Left lung (tissue), 4 donors: ENCODE measurements at regions not wholly inside any gene's neighbourhood (a gene's known extent, or its start where the extent isn't known, plus 50 kb on each side); places are given as distances from the start of the nearest gene placed in this dataset.
A peak's percentile ranks its signal among the peaks of the same experiment; 100 is the strongest.

Source experiments
- ATAC-seq: fragments of 200-7000 bp; cut with Tn5 transposase; one replicate; pipeline ENCODE4 v1.9.1; 2020; ENCODE audit warnings: moderate library complexity
- DNase-seq, 4 donors: peaks; one replicate each; pipeline ENCODE4 v3.0.0-alpha.2; 2013 to 2020
- H3K27ac ChIP-seq, 2 donors: fragments of 200-600 bp; sonication (generic) in 1 of 2; one replicate each; pipeline versions ENCODE4 v1.5.0 to v1.8.0; 2020 to 2021
- H3K27me3 ChIP-seq, 2 donors: fragments of 200-600 bp; sonication (generic) in 1 of 2; one replicate each; pipeline versions ENCODE4 v1.5.0 to v1.8.0; 2020 to 2021
- H3K36me3 ChIP-seq, 2 donors: fragments of 200-600 bp; sonication (generic) in 1 of 2; one replicate each; pipeline versions ENCODE4 v1.5.0 to v1.8.0; 2020 to 2021
- H3K4me1 ChIP-seq, 2 donors: fragments of 200-600 bp; one replicate each; pipeline ENCODE4 v1.8.0; 2021
- H3K4me3 ChIP-seq, 2 donors: fragments of 200-600 bp; sonication (generic) in 1 of 2; one replicate each; pipeline versions ENCODE4 v1.5.0 to v1.8.0; 2020 to 2021; ENCODE audit warnings: mild to moderate bottlenecking in 1 of 2
- H3K9me3 ChIP-seq, 2 donors: fragments of 200-600 bp; sonication (generic) in 1 of 2; one replicate each; pipeline versions ENCODE4 v1.5.0 to v1.8.0; 2020 to 2021
- intact Hi-C, 2 donors: fragments of 100-400 bp; cut with DNase I; formaldehyde crosslinking; loops; one replicate each; pipeline versions ENCODE4 v1.11.2 to v1.14.2; 2022
- TF ChIP-seq, protein P1 (sequence below), 2 donors: fragments of 200-600 bp; sonication (generic) in 1 of 2; IDR thresholded peaks; one replicate each; pipeline versions ENCODE4 v1.5.0 to v1.8.0; 2021; ENCODE audit warnings: antibody characterized with exemption in 2 of 2
- donor health status: DM: no; HTN: yes; CAD: no.
- donor health status: DM: no; HTN: no; CAD: no.

DNA sequence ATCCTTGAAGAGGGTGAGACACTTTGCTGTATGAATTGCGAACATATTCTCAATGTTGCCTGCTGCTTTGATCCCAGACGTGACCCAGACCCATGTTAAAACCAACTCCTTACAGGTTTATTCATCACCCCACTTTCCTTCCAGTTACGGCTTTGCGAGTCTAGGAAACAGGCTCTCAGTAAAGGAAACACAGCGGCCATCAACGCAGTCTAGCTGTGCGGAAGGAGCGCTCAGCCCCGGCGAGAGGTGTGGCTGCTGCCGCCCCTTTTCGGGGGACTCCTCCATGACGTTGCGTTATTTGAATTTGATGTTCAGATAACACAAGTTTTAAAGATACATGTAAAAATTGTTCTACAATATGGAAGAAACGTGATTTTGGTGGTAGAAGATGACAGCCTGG is 206.4 kb upstream of the FAT1 start:
- H3K36me3 ChIP-seq, result no peaks in the 10 kb centered on the region
- peaks cover 0 to 8% of the 10 kb centered on the region in 2 donors for H3K9me3 ChIP-seq
- no peak overlapping the region for H3K4me3 ChIP-seq
- peaks cover 0 to 7% of the 10 kb centered on the region in 2 donors for H3K4me1 ChIP-seq
- no peak overlapping the region for H3K27ac ChIP-seq
- H3K27me3 ChIP-seq, result no peaks in the 10 kb centered on the region
- TF ChIP-seq, protein P1, sequence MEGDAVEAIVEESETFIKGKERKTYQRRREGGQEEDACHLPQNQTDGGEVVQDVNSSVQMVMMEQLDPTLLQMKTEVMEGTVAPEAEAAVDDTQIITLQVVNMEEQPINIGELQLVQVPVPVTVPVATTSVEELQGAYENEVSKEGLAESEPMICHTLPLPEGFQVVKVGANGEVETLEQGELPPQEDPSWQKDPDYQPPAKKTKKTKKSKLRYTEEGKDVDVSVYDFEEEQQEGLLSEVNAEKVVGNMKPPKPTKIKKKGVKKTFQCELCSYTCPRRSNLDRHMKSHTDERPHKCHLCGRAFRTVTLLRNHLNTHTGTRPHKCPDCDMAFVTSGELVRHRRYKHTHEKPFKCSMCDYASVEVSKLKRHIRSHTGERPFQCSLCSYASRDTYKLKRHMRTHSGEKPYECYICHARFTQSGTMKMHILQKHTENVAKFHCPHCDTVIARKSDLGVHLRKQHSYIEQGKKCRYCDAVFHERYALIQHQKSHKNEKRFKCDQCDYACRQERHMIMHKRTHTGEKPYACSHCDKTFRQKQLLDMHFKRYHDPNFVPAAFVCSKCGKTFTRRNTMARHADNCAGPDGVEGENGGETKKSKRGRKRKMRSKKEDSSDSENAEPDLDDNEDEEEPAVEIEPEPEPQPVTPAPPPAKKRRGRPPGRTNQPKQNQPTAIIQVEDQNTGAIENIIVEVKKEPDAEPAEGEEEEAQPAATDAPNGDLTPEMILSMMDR (IDR thresholded peaks at IDR 0.05), result no peak
- DNase-seq (no peak), ATAC-seq (no peak)
- intact Hi-C loops, result loop anchor here in 1 of 2 donors (10.0 kb wide), 1 partner anchor 205 kb away; the partner anchor contains the start of gene FAT1

GRCh38 chr4:186931519-186931918 is 207.9 kb upstream of the FAT1 start:
- TF ChIP-seq, protein P1 (IDR thresholded peaks at IDR 0.05), result no peak
- Histone ChIP-seq H3K4me3 (no peak overlapping the region), H3K4me1 (peaks cover 3 to 8% of the 10 kb centered on the region in 2 donors), H3K27ac (peak overlapping the region in 1 of 2 donors; percentile 28), H3K9me3 (peaks cover 0 to 8% of the 10 kb centered on the region in 2 donors), H3K27me3 (no peaks in the 10 kb centered on the region), H3K36me3 (no peaks in the 10 kb centered on the region)
- ATAC-seq (no peak), DNase-seq (no peak)
- intact Hi-C loops, result loop anchor here in 1 of 2 donors (10.0 kb wide), 1 partner anchor 207 kb away; the partner anchor contains the start of gene FAT1

DNA sequence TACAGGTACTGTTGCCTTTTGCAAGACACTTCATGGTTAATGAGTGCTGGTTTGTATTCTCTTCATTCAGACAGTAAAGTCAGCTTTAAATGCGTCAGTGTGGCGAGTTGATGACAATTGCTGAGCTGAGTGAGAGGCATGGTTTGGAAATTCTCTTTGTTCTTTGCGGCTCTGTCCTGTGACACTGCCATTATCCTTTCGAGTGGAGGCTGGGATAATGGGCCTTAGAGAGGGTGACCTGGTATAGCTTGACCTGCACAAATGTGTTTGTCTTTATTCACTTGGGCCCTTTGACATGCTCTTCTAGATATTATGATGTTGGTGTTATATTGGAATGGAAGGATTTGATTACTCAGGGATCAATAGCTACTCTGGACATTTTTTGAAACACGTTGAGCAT is 208.5 kb upstream of the FAT1 start:
- ATAC-seq (no peak), DNase-seq (no peak)
- Histone ChIP-seq H3K9me3 (peaks cover 0 to 8% of the 10 kb centered on the region in 2 donors), H3K27me3 (no peaks in the 10 kb centered on the region), H3K4me3 (no peak overlapping the region), H3K27ac (peak overlapping the region in 1 of 2 donors; percentile 28), H3K4me1 (peaks cover 8 to 11% of the 10 kb centered on the region in 2 donors), H3K36me3 (no peaks in the 10 kb centered on the region)
- intact Hi-C loops, result loop anchor here in 1 of 2 donors (10.0 kb wide), 1 partner anchor 207 kb away; the partner anchor contains the start of gene FAT1
- TF ChIP-seq, protein P1 (IDR thresholded peaks at IDR 0.05), result no peak

DNA sequence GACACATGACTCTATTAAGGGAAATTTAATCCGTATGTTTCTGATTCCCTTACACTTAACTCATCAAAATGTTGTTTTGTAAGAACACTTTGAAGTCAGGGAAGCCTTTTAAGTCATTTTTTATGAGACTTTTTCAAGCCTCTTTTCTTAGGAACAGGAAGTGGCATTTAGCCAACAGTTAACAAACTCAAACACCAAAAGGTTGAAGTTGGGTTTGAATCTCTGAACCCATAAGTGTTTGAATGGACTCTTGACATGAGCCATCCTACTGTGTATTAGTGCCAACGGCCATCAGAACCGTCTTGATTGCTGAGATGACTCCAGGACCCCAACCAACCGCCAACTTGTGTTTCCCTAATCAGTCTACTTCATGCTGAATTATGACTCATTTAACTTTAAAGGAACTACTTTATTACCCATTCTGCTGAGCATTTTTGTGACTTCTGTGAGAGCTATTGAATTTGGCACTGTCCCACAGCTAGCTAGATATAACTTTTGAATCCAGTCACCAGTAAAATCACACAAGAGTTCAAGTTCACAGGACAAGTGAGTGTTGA is 209.1 kb upstream of the FAT1 start:
- Histone ChIP-seq H3K36me3 (no peaks in the 10 kb centered on the region), H3K27ac (peak overlapping the region in 1 of 2 donors; percentile 28), H3K27me3 (no peaks in the 10 kb centered on the region), H3K4me1 (peaks cover 11 to 12% of the 10 kb centered on the region in 2 donors), H3K9me3 (peaks cover 0 to 8% of the 10 kb centered on the region in 2 donors), H3K4me3 (no peak overlapping the region)
- DNase-seq (peak in 2 of 4 donors; percentile 89 to 91), ATAC-seq (peak; percentile 54)
- intact Hi-C loops, result loop anchor here in 1 of 2 donors (10.0 kb wide), 1 partner anchor 208 kb away; the partner anchor contains the start of gene FAT1
- TF ChIP-seq, protein P1 (IDR thresholded peaks at IDR 0.05), result no peak

GRCh38 chr4:186934244-186934643 is 210.6 kb upstream of the FAT1 start:
- intact Hi-C loops, result loop anchor here in 1 of 2 donors (10.0 kb wide), 1 partner anchor 209 kb away; the partner anchor contains the start of gene FAT1
- no peaks in the 10 kb centered on the region for H3K27me3 ChIP-seq
- H3K9me3 ChIP-seq, result peaks cover 0 to 8% of the 10 kb centered on the region in 2 donors
- ATAC-seq (no peak), DNase-seq (no peak)
- no peaks in the 10 kb centered on the region for H3K36me3 ChIP-seq
- no peak overlapping the region for H3K4me3 ChIP-seq
- H3K4me1 ChIP-seq, result peaks cover 11 to 12% of the 10 kb centered on the region in 2 donors
- TF ChIP-seq, protein P1 (IDR thresholded peaks at IDR 0.05), result no peak
- H3K27ac ChIP-seq, result no peak overlapping the region
